HG03039 (cell line): ENCODE measurements at regions not wholly inside any gene's neighbourhood (a gene's known extent, or its start where the extent isn't known, plus 50 kb on each side); places are given as distances from the start of the nearest gene placed in this dataset.

ENCODE experiments used
- ATAC-seq: cut with Tn5 transposase; IDR thresholded peaks from one replicate; pipeline ENCODE4 v1.9.1; 2021; ENCODE audit warnings: mild to moderate bottlenecking, moderate library complexity; ENCODE audit not compliant: unreplicated experiment

DNA sequence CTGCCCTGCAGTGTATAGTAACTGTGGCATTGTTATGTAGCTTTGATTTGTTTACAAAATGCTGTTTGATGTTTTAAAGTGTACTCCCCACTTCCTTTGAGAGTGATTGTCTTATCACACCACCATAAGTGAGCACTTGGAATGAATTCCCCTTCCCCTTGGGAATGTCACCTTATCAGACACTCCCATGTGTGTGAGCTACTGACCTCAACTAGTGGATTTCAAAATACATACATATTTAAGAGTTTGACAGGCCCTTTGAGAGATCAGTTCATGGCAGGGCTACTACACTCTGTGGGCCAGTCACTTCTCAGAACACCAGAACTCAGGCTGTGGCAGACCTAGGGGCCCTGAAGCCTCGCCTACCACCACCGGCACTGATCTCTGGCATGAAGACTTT, 547.6 kb downstream of the NR2F2 start:
- ATAC-seq = no peak

DNA sequence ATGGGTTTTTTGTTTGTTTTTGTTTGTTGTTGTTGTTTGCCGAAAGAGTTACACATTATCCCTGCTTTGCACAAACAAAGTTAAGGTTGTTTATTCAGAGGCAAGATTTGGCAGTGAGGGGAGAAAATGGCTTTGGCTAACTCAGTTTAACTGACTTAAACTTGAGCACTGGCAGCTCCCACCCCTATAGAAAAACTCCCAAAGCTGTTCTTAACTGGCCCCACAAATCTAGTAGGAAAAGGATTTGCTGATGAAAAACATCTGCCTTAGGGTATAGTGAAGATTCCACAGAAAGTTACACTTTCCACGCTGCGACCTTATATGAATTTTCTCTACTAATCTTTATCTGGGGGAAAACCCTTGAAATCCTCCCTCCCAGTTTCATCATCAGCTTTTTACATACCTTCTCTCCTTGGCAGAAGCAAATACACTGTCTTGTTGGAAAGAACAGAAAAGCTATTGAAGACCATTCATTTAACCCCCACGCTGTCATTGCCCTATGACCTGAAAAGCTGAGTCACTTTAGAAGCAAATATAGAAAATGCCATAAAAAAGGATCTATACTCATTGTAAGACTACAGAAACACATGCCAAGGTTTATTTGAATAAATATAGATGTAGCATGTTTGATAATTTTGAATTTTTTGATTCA, 551.7 kb downstream of the NR2F2 start:
- no peak for ATAC-seq

- no peak for ATAC-seq
These were observed 557.2 kb downstream of the NR2F2 start for GRCh38 chr15:96887730-96888129.

- ATAC-seq = no peak
These were observed 558.3 kb downstream of the NR2F2 start for GRCh38 chr15:96888764-96889163.

DNA sequence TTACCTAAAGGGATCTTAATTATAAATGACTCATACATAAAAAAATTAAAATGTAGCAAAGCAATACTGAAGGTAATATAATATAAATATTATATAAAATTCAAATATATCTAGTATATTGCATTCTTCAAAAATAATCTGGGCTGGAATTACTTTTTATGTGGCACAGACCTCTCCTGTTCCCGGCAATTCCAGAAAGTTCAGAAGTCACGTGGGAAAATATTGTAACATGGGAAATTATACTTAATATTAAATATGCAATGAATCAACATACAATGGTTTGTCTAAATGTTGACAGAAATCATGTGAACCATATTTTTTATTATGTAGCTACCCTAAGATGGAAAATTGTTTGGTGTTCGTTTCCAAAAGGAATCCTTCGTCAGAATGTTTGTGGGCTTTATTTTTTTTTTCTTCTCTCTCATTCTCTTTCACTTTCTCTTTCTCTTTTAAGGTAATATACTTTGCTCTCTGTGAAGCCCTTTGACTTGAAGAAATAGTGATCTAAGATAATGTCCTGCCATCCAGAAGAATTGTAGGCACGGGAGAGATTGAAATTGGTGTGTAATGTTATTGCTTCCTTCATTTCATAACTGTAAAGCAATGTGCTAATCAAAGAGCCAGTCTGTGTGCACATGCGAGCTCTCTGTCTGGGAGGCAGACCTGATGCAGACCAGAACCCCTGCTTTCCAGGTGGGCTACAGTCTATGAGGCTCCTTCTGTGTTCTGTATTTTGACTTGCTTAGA, 559.4 kb downstream of the NR2F2 start:
- no peak for ATAC-seq

DNA sequence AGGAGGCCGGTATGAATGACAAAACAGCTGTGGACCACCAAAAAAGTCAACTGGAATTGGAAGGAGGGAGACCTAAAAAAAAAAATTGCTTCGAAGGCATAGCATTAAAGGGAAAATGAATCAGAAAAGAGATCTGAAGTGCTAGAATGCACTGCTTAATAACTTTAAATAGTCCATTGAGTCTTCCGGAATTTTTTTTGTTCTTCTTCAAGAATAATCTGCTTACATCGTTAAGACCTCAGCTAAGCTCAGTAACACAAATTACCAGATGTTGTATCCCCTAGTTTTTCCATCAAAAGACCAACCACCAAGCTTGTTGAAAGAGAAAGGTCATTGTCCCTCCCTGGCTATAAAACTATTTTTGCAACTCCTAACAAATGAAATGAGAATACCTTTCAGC, 560.5 kb downstream of the NR2F2 start:
- no peak for ATAC-seq

- no peak for ATAC-seq
These were observed 562.8 kb downstream of the NR2F2 start for GRCh38 chr15:96893159-96893906.

GRCh38 chr15:96894659-96895058, 564.2 kb downstream of the NR2F2 start:
- ATAC-seq = no peak

DNA sequence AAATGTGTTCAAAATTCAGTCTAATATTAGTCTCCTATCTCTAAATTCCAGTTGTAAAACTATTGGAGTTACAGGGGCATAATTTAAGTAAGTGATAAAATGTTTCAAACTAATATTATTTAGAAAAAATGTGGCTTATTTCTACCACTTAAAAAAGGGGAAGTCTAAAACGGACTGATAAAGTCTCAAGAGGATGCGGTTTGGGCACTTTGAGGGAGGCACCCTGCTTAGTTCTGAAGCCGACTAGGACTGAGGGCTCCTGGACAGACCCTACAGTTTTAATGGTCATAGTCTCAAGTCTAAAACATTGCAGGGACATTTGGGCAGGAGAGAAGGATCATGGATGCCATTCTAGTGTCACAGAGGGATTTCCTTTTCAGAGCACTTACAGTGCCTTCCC, 566.3 kb downstream of the NR2F2 start:
- ATAC-seq = no peak

GRCh38 chr15:96914081-96914480, 583.6 kb downstream of the NR2F2 start:
- no peak for ATAC-seq

DNA sequence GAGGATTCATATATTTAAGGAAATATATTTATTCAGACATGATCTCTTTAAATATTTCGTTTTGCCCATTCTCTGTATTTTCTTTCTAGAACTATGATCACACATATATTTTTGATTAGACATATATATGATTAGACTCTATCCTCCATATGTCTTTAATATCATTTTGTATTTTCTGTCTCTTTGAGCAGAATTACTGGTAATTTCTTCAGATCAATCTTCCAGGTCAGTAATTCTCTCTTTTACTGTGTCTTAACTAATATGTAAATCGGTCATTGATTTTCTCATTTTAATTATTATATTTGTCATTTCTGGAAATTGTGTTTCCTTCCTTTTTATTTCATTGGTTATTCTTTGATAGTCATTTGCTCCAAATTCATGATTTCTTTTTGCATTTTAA, 586.2 kb downstream of the NR2F2 start:
- ATAC-seq = no peak

DNA sequence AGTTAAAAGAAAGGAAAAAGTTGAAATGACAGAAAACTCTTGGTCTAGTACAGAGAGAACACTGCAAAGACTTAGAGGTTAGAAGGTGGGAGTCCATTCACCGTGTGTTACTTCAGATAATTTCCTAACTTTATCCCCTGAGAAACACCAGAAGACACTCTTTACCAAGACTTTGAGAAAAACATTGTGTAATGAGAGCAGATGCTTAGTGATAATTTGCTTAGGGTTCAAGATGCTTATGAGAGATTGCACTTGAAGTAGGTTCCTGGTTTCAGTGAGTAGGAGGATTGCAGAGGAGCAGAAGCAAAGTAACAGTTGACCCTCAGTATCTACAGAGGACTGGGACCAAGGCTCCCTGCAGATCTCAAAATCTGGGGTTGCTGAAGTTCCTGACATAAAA, 594.1 kb downstream of the NR2F2 start:
- ATAC-seq = no peak

DNA sequence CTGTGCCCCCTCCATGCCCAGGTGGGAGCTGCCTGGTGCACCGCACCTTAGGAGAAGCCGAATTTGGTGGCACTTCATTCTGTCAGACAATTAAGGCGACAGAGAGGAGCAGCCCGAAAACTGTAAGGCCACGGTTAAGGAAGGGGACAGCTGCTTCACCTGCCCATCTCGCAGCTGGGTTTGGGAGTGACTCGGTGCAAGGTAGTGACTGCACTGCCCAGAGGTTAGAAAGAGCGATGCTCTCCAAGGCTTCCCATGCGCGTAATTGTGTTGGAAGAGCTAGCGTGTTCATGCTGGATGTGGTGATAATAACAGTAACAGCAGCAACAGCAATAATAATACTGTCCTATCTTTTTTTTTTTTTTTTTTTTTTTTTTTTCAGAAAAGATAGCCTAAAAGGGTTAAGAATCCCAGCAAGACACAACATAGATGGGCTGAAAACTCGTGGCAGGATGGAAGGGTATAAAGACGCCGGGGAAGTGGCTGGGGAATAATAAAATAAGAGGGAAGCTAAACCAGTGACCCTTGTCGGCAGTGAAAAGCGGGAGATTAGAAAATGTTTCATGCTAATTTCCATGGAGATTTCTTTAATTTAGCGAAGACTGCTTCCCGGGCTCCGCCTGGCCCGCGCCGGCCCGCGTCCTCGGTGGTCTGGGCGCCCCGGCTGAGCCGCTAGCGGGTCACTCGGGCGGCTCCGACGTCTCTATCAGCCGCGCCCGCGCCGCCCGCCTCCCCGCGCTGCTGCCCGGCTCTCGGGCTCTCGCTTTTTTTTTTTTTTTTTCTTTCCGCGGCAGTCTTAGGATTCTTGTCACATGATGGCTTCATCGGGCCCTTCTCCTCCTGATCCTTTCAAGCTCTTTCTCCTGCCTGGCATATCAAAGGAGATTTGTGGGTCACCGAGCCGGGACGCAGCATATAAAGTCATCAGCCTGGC, 617.1 kb downstream of the NR2F2 start:
- no peak for ATAC-seq

DNA sequence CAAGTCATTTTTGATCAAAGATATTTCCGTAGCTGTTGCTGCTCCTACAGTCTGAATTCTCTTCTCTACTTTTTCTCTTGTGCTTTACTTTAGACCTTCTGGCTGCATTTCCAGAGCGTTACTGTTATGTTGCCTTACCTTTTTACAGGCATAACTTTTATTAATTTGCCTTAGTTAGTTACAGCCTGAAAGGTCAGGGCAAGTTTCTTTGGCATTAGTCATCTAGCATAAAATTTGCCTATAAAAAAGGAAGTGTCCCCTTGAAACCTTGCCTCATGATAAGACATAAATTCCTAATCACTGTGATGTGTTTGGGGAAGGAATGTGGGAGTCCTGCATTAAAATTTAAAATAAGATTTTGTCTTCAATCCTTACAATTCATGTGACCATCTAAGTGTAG, 618.5 kb downstream of the NR2F2 start:
- no peak for ATAC-seq

DNA sequence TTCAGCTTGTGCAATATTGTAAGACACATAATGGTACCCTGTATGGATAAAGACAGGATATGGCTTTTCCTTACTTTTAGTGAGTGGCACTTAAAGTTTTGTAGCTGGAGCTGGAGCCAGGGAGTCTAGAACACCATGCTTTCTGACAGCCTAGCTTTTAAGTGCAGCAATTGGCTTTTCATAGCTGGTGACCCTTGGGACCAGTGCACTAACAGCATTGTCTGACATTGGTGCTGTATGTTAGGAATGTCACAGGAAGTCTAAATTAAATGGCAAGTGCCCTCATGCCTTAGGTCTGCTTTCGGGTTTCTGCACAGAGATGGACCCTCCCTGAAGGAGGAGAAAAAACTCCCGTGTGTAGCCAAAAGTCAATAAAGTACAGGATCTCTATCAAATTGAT, 628.2 kb downstream of the NR2F2 start:
- no peak for ATAC-seq

- no peak for ATAC-seq
These were observed 629.0 kb downstream of the NR2F2 start for GRCh38 chr15:96959501-96959900.

GRCh38 chr15:96960711-96961480, 630.4 kb downstream of the NR2F2 start:
- ATAC-seq = no peak

DNA sequence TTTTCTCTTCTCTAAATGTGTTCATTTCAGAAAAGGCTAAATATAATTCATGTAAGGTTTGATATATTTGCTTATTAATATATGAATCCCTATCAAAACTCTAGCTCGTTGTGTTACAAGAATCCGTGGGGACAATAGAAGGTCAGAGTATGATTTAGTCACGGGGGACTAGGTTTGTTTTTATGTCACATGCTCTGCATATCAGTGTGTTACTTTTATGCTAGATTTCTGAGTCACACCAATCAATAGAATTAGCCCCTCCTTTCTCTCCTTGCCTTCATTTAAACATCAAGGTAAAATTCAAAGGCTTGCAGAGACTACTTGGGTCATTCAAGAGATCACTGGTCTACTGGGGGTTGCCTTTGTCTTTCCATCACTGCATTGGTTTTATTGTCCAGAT, 636.1 kb downstream of the NR2F2 start:
- ATAC-seq = no peak

- no peak for ATAC-seq
These were observed 639.5 kb downstream of the NR2F2 start for GRCh38 chr15:96969732-96970710.
